HG02981 (cell line): ENCODE measurements at regions not wholly inside any gene's neighbourhood (a gene's known extent, or its start where the extent isn't known, plus 50 kb on each side); places are given as distances from the start of the nearest gene placed in this dataset.
"Not testable (repeated sequence)": the region's sequence is repeated elsewhere in the genome, so short reads cannot be mapped to it uniquely, and the experiment has no call there.

Experiments used
- ATAC-seq: cut with Tn5 transposase; IDR thresholded peaks from one replicate; pipeline ENCODE4 v1.9.1; 2021; ENCODE audit warnings: mild to moderate bottlenecking, moderate library complexity; ENCODE audit not compliant: unreplicated experiment

DNA sequence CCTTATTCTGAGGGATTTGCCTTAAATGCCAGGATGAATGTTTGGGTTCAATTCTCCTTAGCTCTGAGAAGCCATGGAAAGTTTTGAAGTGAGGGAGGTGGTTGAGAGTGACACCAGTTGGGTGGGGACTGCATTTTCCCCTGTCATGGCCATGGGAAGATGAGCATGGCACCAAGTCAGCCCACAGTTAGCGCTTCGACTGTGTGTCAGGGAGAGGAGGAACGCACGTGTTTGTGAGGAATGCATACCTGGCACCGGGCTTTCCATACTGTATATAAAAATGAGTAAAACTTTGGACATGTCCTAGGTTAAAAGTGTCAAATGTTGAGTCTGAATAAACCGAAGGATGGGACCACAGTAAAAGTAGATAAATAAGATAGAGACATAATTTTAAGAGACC is 187.5 kb upstream of the KL start:
- ATAC-seq: no peak

DNA sequence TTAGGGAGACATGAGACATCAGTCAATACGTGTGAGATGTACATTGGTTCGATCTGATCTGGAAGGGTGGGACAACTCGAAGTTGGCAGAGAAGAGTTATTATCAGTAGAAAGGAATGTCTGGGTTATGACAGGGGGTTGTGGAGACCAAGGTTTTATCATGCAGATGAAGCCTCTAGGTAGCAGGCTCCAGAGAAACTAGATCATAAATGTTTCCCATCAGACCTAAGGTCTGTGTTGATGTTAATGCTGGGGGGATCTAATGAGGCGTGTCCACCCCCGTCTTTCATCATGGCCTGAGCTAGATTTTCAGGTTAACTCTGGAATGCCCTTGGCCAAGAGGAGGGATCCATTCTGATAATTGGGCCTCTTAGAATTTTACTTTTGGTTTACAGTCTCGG is 187.0 kb upstream of the KL start:
- no peak for ATAC-seq

DNA sequence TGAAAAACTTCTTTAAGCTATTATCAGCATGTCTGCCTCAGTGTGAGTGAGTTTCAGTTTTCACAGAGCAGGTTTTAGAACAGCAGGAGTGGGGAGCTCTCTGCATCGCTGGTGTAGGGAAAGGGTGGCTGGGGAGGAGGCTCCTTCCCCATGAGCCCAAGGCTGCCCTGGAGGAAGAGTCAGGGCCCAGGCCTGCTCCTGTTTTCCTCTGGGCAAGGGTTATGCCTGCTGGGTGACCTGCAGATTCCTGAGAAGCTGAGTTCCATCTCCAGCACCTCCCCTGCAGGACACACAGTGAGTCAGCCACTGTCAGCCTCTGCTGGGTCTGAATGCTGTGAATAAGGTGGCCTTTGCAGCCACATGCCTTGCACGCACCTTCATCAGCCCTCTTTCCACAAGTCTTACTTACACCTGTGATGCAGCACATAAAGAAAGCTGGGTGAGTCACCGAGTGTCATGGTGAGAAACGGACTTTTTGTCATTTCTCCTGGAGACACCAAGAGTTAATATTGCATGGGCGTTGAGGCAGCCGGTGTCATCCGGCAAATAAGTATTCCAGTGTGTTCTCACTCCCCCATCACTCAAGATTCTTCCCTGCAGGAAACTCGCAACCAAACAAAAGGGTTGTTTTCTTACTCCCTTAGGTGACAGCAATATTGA is 186.4 kb upstream of the KL start:
- ATAC-seq: no peak

DNA sequence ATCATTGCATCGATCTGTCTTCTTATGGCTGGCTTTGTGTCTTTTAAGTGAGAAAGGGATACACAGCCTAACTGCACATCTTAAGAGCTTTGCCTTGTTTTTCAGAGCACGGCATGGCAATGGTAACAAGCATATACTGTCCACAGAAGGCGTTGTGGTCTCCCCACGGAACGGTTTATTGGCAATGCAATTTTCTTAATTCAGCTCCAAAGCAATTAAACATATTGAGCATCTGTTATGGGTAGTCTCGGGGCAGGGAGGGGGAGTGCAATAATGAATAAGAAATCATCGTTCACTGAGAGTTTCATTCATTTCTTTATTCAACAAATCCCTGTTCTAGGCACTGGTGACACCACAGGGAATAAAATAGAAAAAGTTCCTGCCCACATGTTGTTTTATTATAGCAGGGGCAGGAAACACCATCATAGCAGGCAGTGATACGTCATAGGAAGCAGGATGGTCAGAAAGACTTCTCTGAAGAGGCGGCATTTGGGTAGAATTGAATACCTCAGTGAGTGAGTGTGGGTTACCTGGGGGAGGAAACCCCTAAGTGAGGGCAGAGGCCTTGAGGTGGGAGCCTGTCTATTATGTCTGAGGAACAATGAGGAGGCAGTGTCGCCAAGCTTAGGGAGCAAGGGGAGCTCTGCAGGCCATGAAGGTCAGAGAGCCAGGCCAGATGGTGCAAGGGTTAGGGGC is 185.7 kb upstream of the KL start:
- no peak for ATAC-seq

DNA sequence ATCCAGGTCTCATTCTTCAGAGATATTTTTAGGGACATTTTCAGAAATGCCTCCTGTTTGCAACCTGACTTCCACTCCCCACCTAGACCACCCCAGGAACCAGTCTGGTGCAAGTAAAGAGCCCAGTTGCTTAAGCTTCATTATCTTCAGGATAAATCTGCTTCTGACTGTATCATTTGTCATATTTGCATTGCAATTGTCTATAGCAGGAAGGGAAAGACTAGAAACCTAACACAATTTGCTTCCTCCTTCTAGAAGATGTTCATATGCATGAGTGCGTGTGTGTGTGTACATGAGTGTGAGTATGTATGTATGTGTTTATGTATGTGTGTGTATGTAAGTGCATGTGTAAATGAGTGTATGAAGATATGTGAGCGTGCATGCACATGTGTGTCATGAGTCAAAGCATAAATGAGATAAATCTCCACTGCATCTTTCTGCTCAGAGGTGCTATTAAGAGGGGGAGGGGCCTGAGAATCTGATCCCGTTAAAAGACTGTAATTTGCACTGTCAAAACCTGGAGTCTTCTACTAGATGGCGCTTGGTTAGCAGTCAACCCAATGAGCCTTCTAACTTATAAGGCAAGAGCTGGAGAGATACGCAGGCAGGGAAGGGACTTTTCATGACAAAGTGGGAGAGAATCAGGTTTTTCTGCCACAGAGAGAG is 178.8 kb upstream of the KL start:
- ATAC-seq: no peak

GRCh38 chr13:32837973-32838927 is 178.0 kb upstream of the KL start:
- no peak for ATAC-seq

- ATAC-seq: peak; percentile 70
Observed at GRCh38 chr13:32838945-32839344, 177.3 kb upstream of the KL start.

- no peak for ATAC-seq
Observed at GRCh38 chr13:32840113-32840512, 176.1 kb upstream of the KL start.

DNA sequence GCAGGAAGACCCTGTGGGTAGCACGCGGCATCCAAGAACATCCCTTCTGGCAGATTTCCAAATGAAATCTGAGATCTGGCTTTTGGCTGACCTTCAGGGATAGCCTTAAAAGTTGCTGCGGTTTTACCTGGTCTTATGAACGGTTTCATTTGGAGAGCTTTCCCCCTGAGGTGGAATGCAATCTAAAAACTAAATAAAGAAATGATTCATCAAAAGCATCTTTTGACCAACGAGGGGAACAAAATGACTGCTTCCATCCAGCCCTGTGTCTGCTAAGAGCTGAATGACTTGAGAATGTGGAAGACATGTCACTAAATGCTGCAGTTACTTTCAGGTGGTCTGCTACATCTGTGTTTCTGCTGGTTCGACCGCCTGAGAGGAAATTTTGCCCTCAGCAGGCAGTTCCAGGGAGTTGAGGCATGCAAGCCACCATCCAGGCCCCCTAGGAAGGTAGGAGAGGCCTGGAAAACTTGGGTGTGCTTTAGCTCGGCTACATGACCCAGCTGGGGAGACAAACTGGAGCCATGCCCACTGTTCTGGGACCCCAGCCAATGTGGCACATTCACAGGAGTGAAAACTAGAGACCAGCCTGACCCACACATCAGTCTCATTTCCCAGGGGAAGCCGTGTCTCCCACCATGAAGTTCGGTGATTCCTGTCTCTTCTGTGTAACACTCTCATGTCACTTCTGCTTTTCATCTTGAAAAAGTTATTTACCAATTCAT is 175.1 kb upstream of the KL start:
- peak; percentile 51 for ATAC-seq

DNA sequence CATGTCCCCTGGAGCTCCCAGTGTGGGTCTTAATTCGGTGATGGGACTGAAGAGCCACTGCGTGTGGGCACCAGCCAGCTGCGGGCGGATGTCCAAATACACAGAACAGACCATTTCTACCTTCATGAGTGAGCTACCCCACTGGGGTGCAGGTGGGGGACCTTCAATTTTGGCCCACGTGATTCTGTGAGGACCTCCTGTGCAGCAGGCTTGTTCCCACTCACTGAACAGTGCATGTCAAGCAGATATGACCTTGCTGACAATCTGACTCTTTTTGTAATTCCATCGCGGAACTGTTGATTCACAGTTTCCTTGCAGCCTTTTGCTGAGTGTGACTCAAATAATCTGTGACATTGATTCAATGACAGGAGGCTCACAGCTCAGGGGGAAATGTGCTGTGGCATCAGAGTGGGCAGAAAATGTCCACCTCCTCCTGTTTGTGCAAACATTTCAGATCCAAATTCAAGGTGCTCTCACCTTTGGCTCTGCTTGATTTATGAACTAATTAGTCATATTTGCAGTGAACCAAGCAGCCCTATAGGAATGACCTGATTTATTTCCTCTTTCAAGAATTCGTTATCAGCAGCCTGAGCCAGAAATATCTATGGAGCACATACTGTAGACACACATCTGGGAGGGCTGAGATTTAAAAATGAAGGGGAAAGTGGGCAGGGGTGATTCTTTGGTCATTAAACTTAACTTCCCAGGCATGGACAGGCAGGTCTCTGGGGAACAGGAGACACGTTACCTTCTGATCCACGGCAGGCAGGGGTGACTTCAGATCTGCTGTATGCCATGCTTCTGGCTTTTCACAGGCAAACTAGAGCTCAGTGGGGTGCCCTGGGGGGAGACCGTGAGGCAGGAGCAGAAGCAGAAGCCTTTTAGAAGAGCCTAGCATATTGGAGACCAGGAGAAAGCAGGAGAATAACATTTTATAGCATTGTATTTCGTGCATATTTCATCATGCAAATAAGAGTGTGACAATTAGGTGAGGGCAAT is 170.0 kb upstream of the KL start:
- no peak for ATAC-seq

GRCh38 chr13:32847976-32848375 is 168.2 kb upstream of the KL start:
- not testable (repeated sequence) for ATAC-seq

DNA sequence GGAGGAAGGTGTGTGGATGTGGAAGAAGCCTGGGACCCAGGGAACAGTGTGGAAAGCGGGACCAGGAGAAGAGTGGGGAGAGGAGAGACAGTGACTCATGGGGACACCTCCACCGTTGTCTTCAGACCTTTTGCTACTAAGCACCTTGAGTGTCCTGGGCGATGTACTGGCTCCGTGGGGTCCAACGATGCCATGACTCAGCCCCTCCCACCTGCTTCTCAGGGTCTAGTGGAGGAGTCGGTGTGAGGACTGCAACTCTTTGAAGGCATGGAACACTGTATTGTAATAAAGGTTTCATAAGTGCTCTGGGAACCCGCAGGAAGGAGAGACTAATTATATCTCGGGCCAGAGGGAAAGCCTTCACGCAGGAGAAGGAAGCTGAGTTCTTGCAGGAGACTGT is 166.9 kb upstream of the KL start:
- no peak for ATAC-seq

DNA sequence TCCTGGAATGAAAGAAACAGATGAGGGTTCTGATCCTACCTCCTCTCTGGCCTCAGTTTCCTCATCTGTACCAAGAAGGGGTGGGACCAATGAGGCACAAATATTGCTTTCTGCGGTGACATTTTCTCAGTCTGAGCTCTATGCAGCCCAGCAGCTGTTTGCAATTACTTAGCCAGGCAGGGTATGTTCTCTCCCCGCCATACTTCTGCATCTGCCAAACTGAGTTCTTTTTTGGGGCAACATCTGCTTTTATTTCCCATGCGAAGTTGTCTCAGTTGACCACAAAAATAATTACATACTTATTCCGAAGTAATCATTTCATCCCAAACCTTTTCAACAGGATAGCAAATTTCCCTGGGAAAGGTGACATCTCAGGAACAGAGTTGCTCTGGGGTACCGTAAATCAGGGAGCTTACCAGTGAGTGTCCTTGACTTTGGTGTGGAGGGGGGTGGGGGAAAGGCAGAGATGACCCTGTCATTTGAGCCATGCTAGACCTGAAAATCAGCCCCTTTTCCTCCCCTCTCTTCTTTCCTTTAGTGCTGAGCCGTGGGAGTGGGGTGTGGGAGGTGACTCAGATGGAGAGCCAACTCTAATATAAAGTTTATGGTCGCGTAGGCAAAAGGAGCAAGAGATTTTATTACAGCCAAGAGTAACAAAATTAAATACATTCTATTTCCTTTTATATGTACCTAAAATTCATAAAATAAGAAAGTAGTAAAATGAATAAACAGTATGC is 165.7 kb upstream of the KL start:
- ATAC-seq: no peak

DNA sequence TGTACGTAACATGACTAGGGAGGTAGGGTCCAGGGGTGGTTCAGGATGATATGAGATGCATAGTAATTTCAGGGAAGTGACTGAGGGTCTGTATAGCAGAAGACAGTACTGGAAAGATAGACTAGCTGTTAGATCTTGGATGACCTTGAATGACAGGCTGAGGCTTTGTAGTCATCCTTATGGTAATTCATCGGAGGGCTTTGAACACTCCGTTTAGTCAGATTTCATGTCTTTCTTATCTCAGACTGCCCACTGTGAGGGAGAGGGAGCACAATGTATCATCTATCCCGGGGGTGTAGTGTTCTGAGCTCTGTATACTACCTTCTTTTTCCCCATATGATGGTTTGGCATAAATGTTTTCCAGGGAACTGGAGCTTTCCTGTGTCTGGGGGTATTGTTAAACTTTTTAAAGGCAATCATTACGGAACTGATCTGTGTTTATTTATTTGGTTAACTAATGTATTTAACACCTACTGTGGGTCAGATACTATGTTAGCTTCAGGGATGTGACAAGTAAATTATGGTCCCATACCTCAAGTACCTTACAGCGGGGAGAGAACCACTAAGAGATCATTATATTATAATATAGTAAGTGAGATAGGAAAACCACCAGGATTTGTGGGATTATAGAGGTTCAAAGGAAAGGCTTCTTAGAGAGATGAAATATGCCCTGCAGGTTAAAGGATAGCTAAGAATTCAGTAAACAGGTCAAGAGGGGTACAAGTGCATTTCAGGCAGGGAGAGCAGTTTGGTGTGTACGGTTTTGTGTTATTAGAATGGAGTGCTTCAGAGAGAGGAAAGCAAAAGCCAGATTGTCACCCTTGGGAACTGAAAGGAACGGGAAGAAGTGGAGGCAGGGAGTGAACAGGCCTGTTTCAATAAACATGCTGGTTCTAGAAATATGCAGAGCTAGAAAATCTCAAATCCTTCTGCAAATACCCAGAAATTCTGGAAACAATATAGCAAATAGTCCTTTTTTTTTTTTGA is 164.8 kb upstream of the KL start:
- ATAC-seq: no peak

GRCh38 chr13:32852526-32852925 is 163.7 kb upstream of the KL start:
- no peak for ATAC-seq

- ATAC-seq: no peak
Observed at GRCh38 chr13:32857077-32857476, 159.1 kb upstream of the KL start.

DNA sequence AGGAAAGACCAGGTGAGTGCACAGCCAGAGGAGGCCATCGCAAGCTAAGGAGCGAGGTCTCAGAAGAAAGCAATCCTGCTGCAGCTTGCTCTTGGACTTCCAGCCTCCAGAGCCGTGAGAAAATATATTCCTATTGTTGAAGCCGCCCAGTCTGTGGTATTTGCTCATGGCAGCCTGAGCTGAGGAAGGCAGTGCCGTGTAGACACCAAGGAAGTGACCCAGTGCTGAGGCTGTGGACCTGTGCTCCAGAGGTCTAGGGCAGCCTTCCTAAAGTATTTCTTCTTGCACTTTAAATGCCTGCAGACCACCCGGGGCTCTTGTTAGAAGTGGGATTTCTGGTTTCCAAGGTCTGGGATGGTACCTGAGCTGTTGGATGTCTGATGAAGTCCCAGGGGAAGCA is 158.5 kb upstream of the KL start:
- ATAC-seq: no peak
